ENCODE measurements at regions not wholly inside any gene's neighbourhood (a gene's known extent, or its start where the extent isn't known, plus 50 kb on each side); places are given as distances from the start of the nearest gene placed in this dataset.
"Not testable (repeated sequence)": the region's sequence is repeated elsewhere in the genome, so short reads cannot be mapped to it uniquely, and the experiment has no call there.

DNA sequence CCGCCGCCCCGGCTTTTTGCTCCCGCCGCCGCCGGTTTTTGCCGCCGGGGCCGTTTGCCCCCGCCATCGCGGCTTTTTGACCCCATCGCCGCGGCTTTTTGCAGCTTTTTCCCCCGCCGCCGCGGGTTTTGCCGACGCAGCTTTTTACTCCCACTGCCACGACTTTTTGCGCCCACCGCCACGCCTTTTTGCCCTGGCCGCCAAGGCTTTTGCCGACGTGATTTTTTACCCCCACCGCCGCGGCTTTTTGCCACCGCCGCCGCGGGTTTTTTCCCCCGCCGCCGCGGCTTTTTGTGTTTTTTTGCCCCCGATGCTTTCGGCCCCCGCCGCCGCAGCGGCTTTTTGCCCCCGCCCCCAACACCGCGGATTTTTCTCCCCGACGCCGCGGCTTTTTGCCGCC lies 5001.9 kb upstream of the OR11H1 start:
- no CpG with 5 or more reads among the region's 54 CpGs for WGBS (ENCODE audit: extremely low coverage, insufficient read length, low lambda C conversion rate)
- H3K56ac ChIP-seq (ENCODE audit: insufficient read length, low read depth, low read length); H3K27me3 Mint-ChIP-seq (ENCODE audit: low read depth); H3K9me3 Mint-ChIP-seq; DNase-seq; H3K14ac ChIP-seq (ENCODE audit: insufficient read depth, low read length); H3K36me3 Mint-ChIP-seq (ENCODE audit: insufficient read depth in 1 of 3, low read depth in 3 of 3); H3K23ac ChIP-seq (ENCODE audit: insufficient read length, low read depth, low read length); H4K20me1 ChIP-seq (ENCODE audit: control insufficient read depth, insufficient read depth, insufficient read length); H2BK15ac ChIP-seq (ENCODE audit: low read depth, low read length); H4K5ac ChIP-seq (ENCODE audit: insufficient read length, low read depth, low read length); H3K4me1 Mint-ChIP-seq; H3K27ac ChIP-seq (ENCODE audit: insufficient read length, low read depth, low read length); H2BK20ac ChIP-seq (ENCODE audit: low read depth, low read length, poor library complexity, severe bottlenecking); H3K4me3 Mint-ChIP-seq; H3K4ac ChIP-seq (ENCODE audit: low read depth, low read length); H3K27ac Mint-ChIP-seq; H3K23me2 ChIP-seq (ENCODE audit: insufficient read length, low read depth, low read length, poor library complexity, severe bottlenecking); H2BK5ac ChIP-seq (ENCODE audit: insufficient read length, low read length); H3K27me3 ChIP-seq (ENCODE audit: insufficient read depth, low read length); H3K9ac ChIP-seq (ENCODE audit: extremely low read depth, insufficient read length, low read length); H2BK120ac ChIP-seq (ENCODE audit: low read depth, low read length, poor library complexity, severe bottlenecking); H3K9me3 ChIP-seq (ENCODE audit: control insufficient read depth, low read depth, low read length); H4K91ac ChIP-seq (ENCODE audit: insufficient read length, low read depth, low read length); H4K8ac ChIP-seq (replicated peaks; ENCODE audit: insufficient read length, low read depth, low read length); H3K18ac ChIP-seq (ENCODE audit: insufficient read length, low read depth, low read length); H3K79me2 ChIP-seq (ENCODE audit: insufficient read depth, low read length); H3K4me2 ChIP-seq (ENCODE audit: insufficient read depth, insufficient read length, low read length); H2AK5ac ChIP-seq (ENCODE audit: insufficient read length, low read length); H3K79me1 ChIP-seq (ENCODE audit: insufficient read depth, low read depth, low read length, poor library complexity, severe bottlenecking); H2AFZ ChIP-seq (ENCODE audit: low read length); H2BK12ac ChIP-seq (ENCODE audit: insufficient read length, low read depth, low read length); H3T11ph ChIP-seq (ENCODE audit: low read length); H3K4me1 ChIP-seq (ENCODE audit: insufficient read depth, low read length): not testable (repeated sequence)

DNA sequence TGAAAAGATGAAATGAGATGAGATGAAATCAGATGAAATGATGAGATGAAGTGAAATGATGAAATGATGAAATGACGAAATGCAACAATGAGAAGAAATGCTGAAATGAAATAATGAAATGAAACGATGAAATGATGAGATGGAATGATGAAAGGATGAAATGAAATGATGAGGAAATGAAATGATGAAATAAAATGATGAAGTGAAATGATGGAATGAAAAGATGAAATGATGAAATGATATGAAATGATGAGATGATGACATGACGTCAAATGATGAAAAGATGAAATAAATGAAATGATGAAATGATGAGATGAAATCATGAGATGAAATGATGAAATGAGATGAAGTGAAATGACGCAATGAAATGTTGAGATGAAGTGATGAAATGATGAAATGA lies 4996.9 kb upstream of the OR11H1 start:
- not testable (repeated sequence) for H2BK20ac ChIP-seq (ENCODE audit: low read depth, low read length, poor library complexity, severe bottlenecking); H3K9ac ChIP-seq (ENCODE audit: extremely low read depth, insufficient read length, low read length); H3K27me3 Mint-ChIP-seq (ENCODE audit: low read depth); H3K4me1 ChIP-seq (ENCODE audit: insufficient read depth, low read length); H3K4me2 ChIP-seq (ENCODE audit: insufficient read depth, insufficient read length, low read length); H4K8ac ChIP-seq (replicated peaks; ENCODE audit: insufficient read length, low read depth, low read length); H2BK12ac ChIP-seq (ENCODE audit: insufficient read length, low read depth, low read length); H3K4me1 Mint-ChIP-seq; H4K91ac ChIP-seq (ENCODE audit: insufficient read length, low read depth, low read length); H3K9me3 Mint-ChIP-seq; H3K23me2 ChIP-seq (ENCODE audit: insufficient read length, low read depth, low read length, poor library complexity, severe bottlenecking); H3K14ac ChIP-seq (ENCODE audit: insufficient read depth, low read length); H2BK120ac ChIP-seq (ENCODE audit: low read depth, low read length, poor library complexity, severe bottlenecking); H3K27ac Mint-ChIP-seq; H3K18ac ChIP-seq (ENCODE audit: insufficient read length, low read depth, low read length); H3K4me3 Mint-ChIP-seq; H3K9me3 ChIP-seq (ENCODE audit: control insufficient read depth, low read depth, low read length); H2AK5ac ChIP-seq (ENCODE audit: insufficient read length, low read length); H3T11ph ChIP-seq (ENCODE audit: low read length); H2AFZ ChIP-seq (ENCODE audit: low read length); H3K27me3 ChIP-seq (ENCODE audit: insufficient read depth, low read length); H4K5ac ChIP-seq (ENCODE audit: insufficient read length, low read depth, low read length); H2BK5ac ChIP-seq (ENCODE audit: insufficient read length, low read length); DNase-seq; H2BK15ac ChIP-seq (ENCODE audit: low read depth, low read length); H3K23ac ChIP-seq (ENCODE audit: insufficient read length, low read depth, low read length); H3K79me1 ChIP-seq (ENCODE audit: insufficient read depth, low read depth, low read length, poor library complexity, severe bottlenecking); H3K56ac ChIP-seq (ENCODE audit: insufficient read length, low read depth, low read length); H4K20me1 ChIP-seq (ENCODE audit: control insufficient read depth, insufficient read depth, insufficient read length); H3K36me3 Mint-ChIP-seq (ENCODE audit: insufficient read depth in 1 of 3, low read depth in 3 of 3); H3K4ac ChIP-seq (ENCODE audit: low read depth, low read length); H3K79me2 ChIP-seq (ENCODE audit: insufficient read depth, low read length); H3K27ac ChIP-seq (ENCODE audit: insufficient read length, low read depth, low read length)
- WGBS (ENCODE audit: extremely low coverage, insufficient read length, low lambda C conversion rate): no CpG with 5 or more reads among the region's 4 CpGs

DNA sequence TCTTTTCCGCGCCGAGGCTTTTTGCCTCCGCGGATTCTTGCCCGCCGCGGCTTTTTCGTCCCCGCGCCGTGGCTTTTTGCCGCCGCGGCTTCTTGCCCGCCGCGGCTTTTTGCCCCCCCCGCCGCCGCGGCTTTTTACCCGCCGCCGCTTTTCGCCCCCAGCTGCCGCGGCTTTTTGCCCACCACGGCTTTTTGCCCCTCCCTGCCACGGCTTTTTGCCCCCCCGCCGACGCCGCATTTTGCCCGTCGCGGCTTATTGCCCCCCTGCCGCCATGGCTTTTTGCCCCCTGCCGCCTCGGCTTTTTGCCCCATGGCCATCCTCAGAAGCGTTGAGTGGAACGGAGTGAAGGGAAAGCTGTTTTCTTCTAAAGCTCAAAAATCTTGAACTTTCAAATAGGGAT lies 4955.5 kb upstream of the OR11H1 start:
- H4K20me1 ChIP-seq (ENCODE audit: control insufficient read depth, insufficient read depth, insufficient read length); H3K27ac ChIP-seq (ENCODE audit: insufficient read length, low read depth, low read length); H3K4me1 ChIP-seq (ENCODE audit: insufficient read depth, low read length); H4K8ac ChIP-seq (replicated peaks; ENCODE audit: insufficient read length, low read depth, low read length); H3K4me1 Mint-ChIP-seq; H2BK120ac ChIP-seq (ENCODE audit: low read depth, low read length, poor library complexity, severe bottlenecking); H3K79me1 ChIP-seq (ENCODE audit: insufficient read depth, low read depth, low read length, poor library complexity, severe bottlenecking); H3K56ac ChIP-seq (ENCODE audit: insufficient read length, low read depth, low read length); H4K5ac ChIP-seq (ENCODE audit: insufficient read length, low read depth, low read length); H3K23me2 ChIP-seq (ENCODE audit: insufficient read length, low read depth, low read length, poor library complexity, severe bottlenecking); H3K36me3 Mint-ChIP-seq (ENCODE audit: insufficient read depth in 1 of 3, low read depth in 3 of 3); H3K23ac ChIP-seq (ENCODE audit: insufficient read length, low read depth, low read length); H3K79me2 ChIP-seq (ENCODE audit: insufficient read depth, low read length); H2BK5ac ChIP-seq (ENCODE audit: insufficient read length, low read length); H3K9ac ChIP-seq (ENCODE audit: extremely low read depth, insufficient read length, low read length); H3K27me3 Mint-ChIP-seq (ENCODE audit: low read depth); H3K4me3 Mint-ChIP-seq; H3K14ac ChIP-seq (ENCODE audit: insufficient read depth, low read length); H3K9me3 Mint-ChIP-seq; H3K9me3 ChIP-seq (ENCODE audit: control insufficient read depth, low read depth, low read length); H4K91ac ChIP-seq (ENCODE audit: insufficient read length, low read depth, low read length); H2AK5ac ChIP-seq (ENCODE audit: insufficient read length, low read length); H3K4me2 ChIP-seq (ENCODE audit: insufficient read depth, insufficient read length, low read length); DNase-seq; H3T11ph ChIP-seq (ENCODE audit: low read length); H2AFZ ChIP-seq (ENCODE audit: low read length); H2BK20ac ChIP-seq (ENCODE audit: low read depth, low read length, poor library complexity, severe bottlenecking); H3K27me3 ChIP-seq (ENCODE audit: insufficient read depth, low read length); H3K27ac Mint-ChIP-seq; H3K18ac ChIP-seq (ENCODE audit: insufficient read length, low read depth, low read length); H2BK12ac ChIP-seq (ENCODE audit: insufficient read length, low read depth, low read length); H3K4ac ChIP-seq (ENCODE audit: low read depth, low read length); H2BK15ac ChIP-seq (ENCODE audit: low read depth, low read length): not testable (repeated sequence)
- no CpG with 5 or more reads among the region's 42 CpGs for WGBS (ENCODE audit: extremely low coverage, insufficient read length, low lambda C conversion rate)
